Thymus (tissue), 11 donors: ENCODE measurements at regions not wholly inside any gene's neighbourhood (a gene's known extent, or its start where the extent isn't known, plus 50 kb on each side); places are given as distances from the start of the nearest gene placed in this dataset.
"Not testable (repeated sequence)": the region's sequence is repeated elsewhere in the genome, so short reads cannot be mapped to it uniquely, and the experiment has no call there.

Experiments used
- DNase-seq, 9 donors: peaks; one replicate each; pipeline ENCODE4 v3.0.0-alpha.2; 2013; ENCODE audit warnings: low spot score in 9 of 9, low read depth in 6 of 9, missing footprints in 1 of 9
- H3K27ac ChIP-seq, 2 donors: one replicate each; pipeline ENCODE4 v1.5.1; 2013; ENCODE audit warnings: control low read depth in 1 of 2, low read depth in 1 of 2, low read length in 1 of 2, mild to moderate bottlenecking in 1 of 2, moderate library complexity in 1 of 2
- H3K27me3 ChIP-seq, 2 donors: one replicate each; pipeline ENCODE4 v1.5.1; 2013; ENCODE audit warnings: low read length in 1 of 2; ENCODE audit not compliant: control insufficient read depth in 2 of 2, insufficient read depth in 1 of 2
- H3K36me3 ChIP-seq, 2 donors: one replicate each; pipeline ENCODE4 v1.5.1; 2013; ENCODE audit warnings: low read length in 1 of 2, mild to moderate bottlenecking in 1 of 2, moderate library complexity in 1 of 2; ENCODE audit not compliant: control insufficient read depth in 2 of 2, insufficient read depth in 2 of 2
- H3K4me1 ChIP-seq, 2 donors: one replicate each; pipeline ENCODE4 v1.5.1; 2013; ENCODE audit warnings: low read length in 2 of 2; ENCODE audit not compliant: control insufficient read depth in 2 of 2, insufficient read depth in 2 of 2
- H3K4me3 ChIP-seq, 2 donors: one replicate each; pipeline ENCODE4 v1.5.1; 2013; ENCODE audit warnings: low read length in 2 of 2, control low read depth in 1 of 2, mild to moderate bottlenecking in 1 of 2
- H3K9me3 ChIP-seq, 2 donors: one replicate each; pipeline ENCODE4 v1.5.1; 2013; ENCODE audit warnings: low read length in 1 of 2, mild to moderate bottlenecking in 1 of 2; ENCODE audit not compliant: control insufficient read depth in 2 of 2, insufficient read depth in 1 of 2
- WGBS: extraction: QIAGEN DNeasy Blood & Tissue Kit; methylation state at CpG from one replicate; pipeline ENCODE4 v1.1.7; 2013; 5-methylcytosine and 5-hydroxymethylcytosine counted together
- donor health status: healthy.

DNA sequence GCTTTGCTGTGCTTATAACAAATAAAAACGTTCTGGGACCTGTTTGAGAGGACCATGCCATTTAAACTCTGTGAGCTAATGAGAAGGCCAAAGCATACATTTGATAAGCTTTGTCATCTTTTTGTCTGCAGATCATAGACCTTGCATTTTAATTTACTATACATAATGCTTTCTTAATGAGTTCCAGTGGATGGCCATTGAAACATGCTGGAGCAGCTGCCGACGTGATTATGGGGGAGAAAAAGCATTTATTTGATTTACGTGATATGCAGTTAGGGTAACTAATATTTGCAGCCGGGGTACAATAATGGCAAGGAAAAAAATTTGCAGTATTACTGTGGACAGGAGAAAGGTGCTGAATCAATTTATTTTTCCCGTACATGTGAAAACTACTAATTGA, 240.2 kb downstream of the FAT3 start:
- Histone ChIP-seq H3K9me3 (no peaks in the 10 kb centered on the region), H3K4me3 (no peak overlapping the region), H3K36me3 (no peaks in the 10 kb centered on the region), H3K27ac (no peak overlapping the region), H3K27me3 (no peaks in the 10 kb centered on the region), H3K4me1 (peaks cover 2 to 4% of the 10 kb centered on the region in 2 donors)
- 80% methylated on average over 6 of the region's 6 CpGs for whole genome bisulfite sequencing
- DNase-seq: no peak

DNA sequence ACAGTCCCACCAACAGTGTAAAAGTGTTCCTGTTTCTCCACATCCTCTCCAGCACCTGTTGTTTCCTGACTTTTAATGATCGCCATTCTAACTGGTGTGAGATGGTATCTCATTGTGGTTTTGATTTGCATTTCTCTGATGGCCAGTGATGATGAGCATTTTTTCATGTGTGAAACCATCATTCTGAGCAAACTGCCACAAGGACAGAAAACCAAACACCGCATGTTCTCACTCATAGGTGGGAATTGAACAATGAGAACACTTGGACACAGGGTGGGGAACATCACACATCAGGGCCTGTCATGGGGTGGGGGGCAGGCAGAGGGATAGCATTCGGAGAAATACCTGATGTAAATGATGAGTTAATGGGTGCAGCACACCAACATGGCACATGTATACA, 240.8 kb downstream of the FAT3 start:
- H3K9me3 ChIP-seq, H3K27me3 ChIP-seq, H3K27ac ChIP-seq, DNase-seq, H3K4me3 ChIP-seq, H3K4me1 ChIP-seq, H3K36me3 ChIP-seq: not testable (repeated sequence)
- 92% methylated on average over 2 of the region's 3 CpGs for whole genome bisulfite sequencing

DNA sequence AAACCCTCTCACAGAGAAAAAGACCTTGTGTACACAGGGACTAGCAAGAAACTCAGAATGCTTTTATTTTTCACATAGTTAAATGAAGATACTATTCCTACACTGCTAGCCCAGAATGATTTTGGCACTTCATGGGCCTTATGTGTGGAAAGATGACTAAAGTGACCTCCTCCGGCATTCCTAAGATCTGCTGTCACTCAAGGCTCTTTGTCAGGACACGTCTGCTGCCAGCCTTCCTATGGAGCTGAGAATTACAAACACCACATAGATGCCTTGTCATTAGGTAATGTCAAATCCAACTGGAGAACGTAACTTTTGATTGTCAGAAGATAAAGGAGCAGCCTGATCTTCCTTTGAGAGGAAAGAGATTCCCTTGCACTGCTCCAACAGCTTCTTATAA, 249.1 kb downstream of the FAT3 start:
- H3K4me3 ChIP-seq: no peak overlapping the region
- H3K9me3 ChIP-seq: no peaks in the 10 kb centered on the region
- no peaks in the 10 kb centered on the region for H3K36me3 ChIP-seq
- WGBS: 90% methylated on average over 3 of the region's 3 CpGs
- H3K27ac ChIP-seq: no peak overlapping the region
- no peak for DNase-seq
- H3K27me3 ChIP-seq: peaks cover 0 to 2% of the 10 kb centered on the region in 2 donors
- H3K4me1 ChIP-seq: no peaks in the 10 kb centered on the region

DNA sequence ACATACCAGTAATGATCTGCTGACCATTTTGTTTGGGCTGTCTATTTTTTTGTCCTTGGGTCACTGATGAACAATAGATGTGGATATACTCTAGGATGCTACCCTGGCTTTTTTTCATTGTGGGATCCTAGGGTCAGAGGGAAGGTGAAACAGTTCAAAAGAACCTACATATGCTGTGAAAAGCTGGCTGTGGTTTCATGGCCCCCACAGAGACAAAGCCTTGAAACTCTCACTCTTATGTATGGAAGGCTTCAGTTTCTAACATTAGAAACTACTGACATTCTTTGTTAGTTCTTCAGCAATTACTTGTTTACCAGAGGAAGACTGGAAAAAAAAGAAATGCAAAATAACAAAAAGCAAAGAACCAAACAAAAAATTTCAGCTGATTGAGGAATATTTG, 250.7 kb downstream of the FAT3 start:
- H3K27ac ChIP-seq: no peak overlapping the region
- H3K4me1 ChIP-seq: no peaks in the 10 kb centered on the region
- no peaks in the 10 kb centered on the region for H3K9me3 ChIP-seq
- H3K27me3 ChIP-seq: peaks cover 0 to 2% of the 10 kb centered on the region in 2 donors
- no peak for DNase-seq
- no peak overlapping the region for H3K4me3 ChIP-seq
- H3K36me3 ChIP-seq: no peaks in the 10 kb centered on the region

DNA sequence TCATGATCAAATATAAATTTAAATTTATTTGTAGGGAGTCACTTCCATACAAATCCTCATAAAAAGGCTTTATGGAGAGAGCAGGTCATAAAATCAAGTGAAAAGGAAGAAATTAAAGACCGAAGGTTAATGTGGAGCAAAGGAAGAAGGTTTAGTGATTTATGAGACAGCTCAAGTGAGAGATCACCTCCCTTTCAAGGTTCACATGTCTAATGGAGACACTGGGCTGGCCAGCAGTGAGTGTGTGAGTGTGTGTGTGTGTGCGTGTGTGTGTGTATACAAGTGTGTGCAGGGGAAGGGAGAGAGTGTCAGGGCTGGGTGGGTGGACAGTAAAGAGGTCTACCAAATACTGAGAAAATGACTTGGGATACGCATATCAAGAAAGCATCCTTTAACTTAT, 251.2 kb downstream of the FAT3 start:
- Histone ChIP-seq H3K27me3 (peaks cover 0 to 2% of the 10 kb centered on the region in 2 donors), H3K9me3 (no peaks in the 10 kb centered on the region), H3K36me3 (no peaks in the 10 kb centered on the region), H3K4me3 (no peak overlapping the region), H3K4me1 (no peaks in the 10 kb centered on the region), H3K27ac (no peak overlapping the region)
- no peak for DNase-seq
- 97% methylated on average over 3 of the region's 3 CpGs for WGBS

DNA sequence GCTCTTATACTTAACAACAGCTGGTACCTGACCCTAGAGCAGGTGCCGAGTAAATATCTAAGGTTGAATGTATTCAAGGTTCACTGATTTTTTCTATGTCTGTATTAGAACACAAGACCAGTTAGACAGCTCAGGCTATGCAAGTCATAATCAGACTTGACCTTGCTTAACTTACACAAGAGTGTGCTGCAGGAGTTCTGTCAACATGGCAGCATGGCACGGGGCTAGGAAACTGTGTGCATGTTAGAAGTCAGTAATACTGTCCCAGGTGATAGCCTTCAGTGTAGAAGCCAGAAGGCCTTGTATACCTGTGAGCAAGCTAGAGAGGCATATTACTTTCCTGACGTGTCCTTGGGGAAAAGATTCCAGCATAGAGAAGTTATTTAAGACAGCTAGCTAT, 253.1 kb downstream of the FAT3 start:
- Histone ChIP-seq H3K9me3 (no peaks in the 10 kb centered on the region), H3K36me3 (no peaks in the 10 kb centered on the region), H3K4me1 (no peaks in the 10 kb centered on the region), H3K4me3 (no peak overlapping the region), H3K27me3 (peaks cover 0 to 2% of the 10 kb centered on the region in 2 donors), H3K27ac (no peak overlapping the region)
- WGBS: 97% methylated on average over 3 of the region's 3 CpGs
- DNase-seq: no peak

DNA sequence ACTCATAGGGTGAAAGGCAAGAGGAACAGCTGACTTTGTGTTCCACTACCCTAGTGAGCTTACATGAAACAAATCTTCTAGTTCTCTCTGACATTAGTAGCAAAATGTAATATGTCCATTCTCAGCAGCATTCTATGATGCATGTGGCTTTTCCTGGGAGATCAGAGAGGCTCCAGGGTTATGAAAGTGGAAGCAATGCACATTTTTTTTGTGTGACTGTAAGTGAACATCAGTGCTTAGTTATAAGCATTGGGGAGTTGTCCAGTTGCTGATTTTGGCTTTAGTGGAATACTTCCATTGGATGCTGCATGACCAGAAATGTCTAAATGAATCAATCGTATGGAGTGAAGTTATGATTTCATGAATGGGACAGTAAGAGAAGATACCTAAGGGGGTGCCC, 255.9 kb downstream of the FAT3 start:
- no peak overlapping the region for H3K4me3 ChIP-seq
- peaks cover 0 to 2% of the 10 kb centered on the region in 2 donors for H3K27me3 ChIP-seq
- H3K36me3 ChIP-seq: no peaks in the 10 kb centered on the region
- H3K4me1 ChIP-seq: no peaks in the 10 kb centered on the region
- no peaks in the 10 kb centered on the region for H3K9me3 ChIP-seq
- WGBS: 97% methylated on average over 1 of the region's 1 CpG
- H3K27ac ChIP-seq: no peak overlapping the region
- no peak for DNase-seq

DNA sequence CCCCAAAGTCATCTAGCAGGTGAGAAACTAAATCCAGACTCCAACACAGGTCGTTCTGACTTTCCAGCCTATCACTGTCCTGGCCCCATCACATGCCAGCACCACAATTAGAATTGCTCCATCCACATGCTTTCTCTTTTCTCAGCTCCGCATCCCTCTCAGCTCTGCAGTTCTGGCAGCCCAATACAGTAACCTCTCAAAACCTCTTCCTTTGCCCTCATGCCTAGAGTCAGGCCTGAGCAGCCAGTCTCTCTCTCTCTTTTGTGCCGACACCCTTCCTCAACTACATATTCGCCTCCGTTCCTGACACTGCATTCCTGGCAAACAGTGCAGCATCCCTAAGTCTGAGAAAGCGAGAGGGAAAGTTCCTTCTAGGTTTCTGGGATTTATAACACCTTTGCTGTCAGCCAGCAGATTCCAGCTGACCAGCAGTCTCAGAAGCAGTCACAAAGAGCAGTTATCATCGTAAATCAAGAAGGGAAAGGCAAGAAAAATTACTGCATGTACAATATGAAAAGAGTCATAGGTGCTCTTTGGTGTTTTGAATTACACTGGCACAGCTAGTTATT, 258.0 kb downstream of the FAT3 start:
- H3K27me3 ChIP-seq: no peaks in the 10 kb centered on the region
- 93% methylated on average over 7 of the region's 7 CpGs for WGBS

DNA sequence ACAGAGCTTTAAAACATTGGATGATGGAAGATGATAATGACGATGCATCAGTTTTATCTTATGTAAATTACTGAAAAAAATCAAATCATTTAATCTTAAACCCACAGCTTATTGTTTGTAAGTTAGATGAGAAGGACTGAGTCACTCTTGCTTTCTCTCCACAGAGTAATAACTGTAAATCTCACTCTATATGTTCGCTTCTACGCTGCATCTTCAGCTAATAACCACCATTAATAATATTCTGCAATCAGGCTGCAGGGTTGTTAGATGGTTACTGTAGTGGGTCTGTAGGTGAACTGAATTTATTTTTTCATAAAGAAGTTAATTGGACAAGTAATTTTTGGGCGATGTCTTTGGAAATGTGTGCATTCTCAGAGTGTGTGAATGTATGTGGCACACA, 260.0 kb downstream of the FAT3 start:
- Histone ChIP-seq H3K36me3 (no peaks in the 10 kb centered on the region), H3K27me3 (no peaks in the 10 kb centered on the region), H3K4me1 (no peaks in the 10 kb centered on the region), H3K4me3 (no peak overlapping the region), H3K9me3 (no peaks in the 10 kb centered on the region), H3K27ac (no peak overlapping the region)
- no peak for DNase-seq
- WGBS: 97% methylated on average over 4 of the region's 4 CpGs

More for the DNA sequence above, 258.0 kb downstream of the FAT3 start:
- H3K36me3 ChIP-seq: no peaks in the 10 kb centered on the region
- H3K4me3 ChIP-seq: no peak overlapping the region
- no peaks in the 10 kb centered on the region for H3K4me1 ChIP-seq
- no peaks in the 10 kb centered on the region for H3K9me3 ChIP-seq
- no peak overlapping the region for H3K27ac ChIP-seq
- DNase-seq: no peak
